ENCODE measurements at regions not wholly inside any gene's neighbourhood (a gene's known extent, or its start where the extent isn't known, plus 50 kb on each side); places are given as distances from the start of the nearest gene placed in this dataset.

DNA sequence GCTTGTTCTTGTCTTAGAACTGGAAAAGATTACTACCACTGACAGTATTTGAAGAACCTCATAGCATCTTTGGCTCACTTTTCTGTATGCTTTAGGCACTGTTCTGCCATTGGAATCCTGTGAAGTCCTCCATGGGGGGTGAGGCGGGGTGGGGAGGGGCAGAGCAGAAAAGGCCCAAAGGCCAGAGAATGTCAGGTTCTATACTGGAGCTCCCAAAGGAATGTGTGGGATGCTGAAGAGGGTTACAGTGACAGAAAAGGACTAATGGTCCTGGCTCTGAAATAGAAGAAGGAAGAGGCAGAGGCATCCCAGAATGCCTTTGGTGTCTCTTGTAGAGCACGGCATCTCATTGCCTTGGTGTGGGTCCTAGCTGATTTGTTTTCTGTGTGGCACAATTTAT lies 141.9 kb downstream of the HAUS1 start:
- TF ChIP-seq, protein P1, sequence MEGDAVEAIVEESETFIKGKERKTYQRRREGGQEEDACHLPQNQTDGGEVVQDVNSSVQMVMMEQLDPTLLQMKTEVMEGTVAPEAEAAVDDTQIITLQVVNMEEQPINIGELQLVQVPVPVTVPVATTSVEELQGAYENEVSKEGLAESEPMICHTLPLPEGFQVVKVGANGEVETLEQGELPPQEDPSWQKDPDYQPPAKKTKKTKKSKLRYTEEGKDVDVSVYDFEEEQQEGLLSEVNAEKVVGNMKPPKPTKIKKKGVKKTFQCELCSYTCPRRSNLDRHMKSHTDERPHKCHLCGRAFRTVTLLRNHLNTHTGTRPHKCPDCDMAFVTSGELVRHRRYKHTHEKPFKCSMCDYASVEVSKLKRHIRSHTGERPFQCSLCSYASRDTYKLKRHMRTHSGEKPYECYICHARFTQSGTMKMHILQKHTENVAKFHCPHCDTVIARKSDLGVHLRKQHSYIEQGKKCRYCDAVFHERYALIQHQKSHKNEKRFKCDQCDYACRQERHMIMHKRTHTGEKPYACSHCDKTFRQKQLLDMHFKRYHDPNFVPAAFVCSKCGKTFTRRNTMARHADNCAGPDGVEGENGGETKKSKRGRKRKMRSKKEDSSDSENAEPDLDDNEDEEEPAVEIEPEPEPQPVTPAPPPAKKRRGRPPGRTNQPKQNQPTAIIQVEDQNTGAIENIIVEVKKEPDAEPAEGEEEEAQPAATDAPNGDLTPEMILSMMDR (IDR thresholded peaks at IDR 0.05) = no peak
- no peak for TF ChIP-seq ZFX (IDR thresholded peaks at IDR 0.05; ENCODE audit: borderline replicate concordance)

DNA sequence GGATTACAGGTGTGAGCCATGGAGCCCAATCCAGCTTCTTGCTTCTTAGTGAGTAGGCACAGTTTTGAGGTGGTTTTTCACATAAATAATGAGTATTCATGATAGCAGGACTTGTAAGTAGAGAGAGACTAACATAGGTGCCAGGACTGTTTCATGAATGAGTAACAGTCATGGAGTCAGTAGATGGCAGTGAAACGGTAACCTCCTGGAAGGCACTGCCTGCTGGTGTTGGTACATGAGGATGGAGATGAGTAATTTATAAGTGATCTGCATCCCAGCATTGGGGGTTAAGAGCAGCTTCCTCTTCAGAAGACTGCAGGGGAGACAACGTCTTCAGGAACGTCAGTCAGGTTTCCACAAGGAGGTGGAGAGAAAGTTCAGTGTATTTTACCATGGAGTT lies 143.8 kb downstream of the HAUS1 start:
- H3K27ac ChIP-seq = no peak overlapping the region
- TF ChIP-seq, protein P1 (IDR thresholded peaks at IDR 0.05) = no peak
- no peak for TF ChIP-seq ZFX (IDR thresholded peaks at IDR 0.05; ENCODE audit: borderline replicate concordance)

More for the DNA sequence above, 141.9 kb downstream of the HAUS1 start:
- no peak overlapping the region for H3K27ac ChIP-seq

DNA sequence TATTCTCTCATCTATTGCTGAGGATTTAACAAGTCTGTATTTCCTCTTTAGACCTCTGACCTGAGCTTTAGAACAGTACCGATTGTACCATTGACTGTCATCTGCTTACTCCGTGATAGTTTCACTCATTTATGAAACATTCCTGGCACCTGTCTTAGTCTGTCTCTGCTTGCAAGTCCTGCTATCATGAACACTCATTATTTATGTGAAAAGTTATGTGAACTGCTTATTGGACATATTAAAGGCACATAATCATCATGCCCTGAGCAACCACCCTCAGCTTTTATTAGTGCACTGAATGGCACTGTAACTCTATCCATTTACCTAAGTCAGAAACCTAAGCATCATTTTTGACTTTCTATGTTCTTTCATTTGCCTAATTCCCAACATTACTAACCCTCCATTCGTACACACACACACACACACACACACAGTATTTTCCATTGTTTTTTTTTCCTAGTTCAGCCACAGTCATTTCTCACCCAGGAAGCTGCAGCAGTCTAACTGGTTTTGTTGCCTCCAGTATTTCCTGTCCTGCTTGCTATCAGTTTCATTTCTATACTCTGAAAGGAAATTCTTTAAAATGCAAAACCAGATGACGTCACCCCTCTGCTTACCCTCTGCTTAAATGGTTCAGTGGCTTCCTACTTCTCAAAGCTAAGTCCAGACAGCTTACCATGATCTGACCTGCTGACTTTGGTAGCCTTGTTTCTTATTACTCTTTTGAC lies 146.1 kb downstream of the HAUS1 start:
- TF ChIP-seq, protein P1 (IDR thresholded peaks at IDR 0.05) = no peak
- no peak for TF ChIP-seq ZFX (IDR thresholded peaks at IDR 0.05; ENCODE audit: borderline replicate concordance)
- H3K27ac ChIP-seq = peak overlapping the region; percentile 24; the same call in 1 of the 2 replicates

DNA sequence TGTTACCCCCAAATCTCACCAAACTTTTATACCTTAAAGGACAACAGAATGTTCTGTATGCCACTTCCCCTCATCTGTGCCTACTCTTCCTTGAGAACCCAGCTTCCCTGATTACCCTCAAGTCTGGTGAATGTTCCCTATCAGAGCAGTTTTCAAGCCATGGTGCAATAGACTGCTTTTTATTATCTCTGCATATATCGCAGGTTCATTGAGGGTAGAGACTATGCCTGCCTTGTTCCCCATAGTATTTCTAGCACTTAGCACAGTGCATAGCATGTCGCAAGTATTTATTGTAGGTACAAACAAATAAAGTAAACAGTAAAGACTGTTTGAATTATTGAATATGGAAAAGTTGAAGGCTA lies 146.6 kb downstream of the HAUS1 start:
- peak overlapping the region; percentile 24; the same call in 1 of the 2 replicates for H3K27ac ChIP-seq
- no peak for TF ChIP-seq ZFX (IDR thresholded peaks at IDR 0.05; ENCODE audit: borderline replicate concordance)
- TF ChIP-seq, protein P1 (IDR thresholded peaks at IDR 0.05) = no peak

DNA sequence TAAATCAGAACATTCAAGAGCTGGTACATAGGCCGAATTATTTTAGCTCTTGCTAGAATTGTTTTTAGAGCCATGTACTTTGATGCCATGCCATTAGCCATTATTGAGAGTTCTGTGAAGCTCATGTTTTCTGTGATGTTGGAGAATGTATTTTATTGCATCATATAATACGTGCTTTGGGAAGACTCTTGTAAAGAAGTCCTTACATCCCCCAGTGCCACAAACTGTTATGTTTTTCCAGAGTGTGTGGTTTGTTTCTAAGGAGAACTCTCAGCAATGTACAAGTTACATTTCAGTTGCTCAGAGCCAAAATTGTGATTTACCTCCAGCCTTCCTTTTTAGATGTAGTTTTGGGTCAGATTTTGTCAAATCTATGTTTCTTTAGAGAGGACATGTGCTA lies 148.6 kb downstream of the HAUS1 start:
- no peak overlapping the region for H3K27ac ChIP-seq
- TF ChIP-seq, protein P1 (IDR thresholded peaks at IDR 0.05) = no peak
- TF ChIP-seq ZFX (IDR thresholded peaks at IDR 0.05; ENCODE audit: borderline replicate concordance) = no peak

DNA sequence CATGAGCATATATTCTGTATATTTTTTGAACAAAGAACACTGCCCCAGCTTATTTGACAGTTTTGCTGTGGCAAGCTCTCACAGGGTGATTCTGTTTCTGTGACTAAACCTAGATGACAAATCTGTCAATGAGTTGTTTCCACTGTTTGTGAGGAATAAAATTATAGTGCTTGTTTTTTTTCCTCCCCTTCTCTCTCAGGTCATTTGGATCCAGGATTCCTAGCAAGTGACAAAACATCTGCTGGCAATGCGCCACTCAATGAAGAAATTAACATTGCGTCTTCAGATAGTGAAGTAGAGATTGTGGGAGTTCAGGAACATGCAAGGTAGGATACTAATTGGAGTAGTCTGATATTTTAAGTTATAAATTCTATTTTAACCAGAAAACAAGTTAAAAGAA lies 149.3 kb downstream of the HAUS1 start:
- no peak overlapping the region for H3K27ac ChIP-seq
- TF ChIP-seq, protein P1 (IDR thresholded peaks at IDR 0.05) = no peak
- no peak for TF ChIP-seq ZFX (IDR thresholded peaks at IDR 0.05; ENCODE audit: borderline replicate concordance)

DNA sequence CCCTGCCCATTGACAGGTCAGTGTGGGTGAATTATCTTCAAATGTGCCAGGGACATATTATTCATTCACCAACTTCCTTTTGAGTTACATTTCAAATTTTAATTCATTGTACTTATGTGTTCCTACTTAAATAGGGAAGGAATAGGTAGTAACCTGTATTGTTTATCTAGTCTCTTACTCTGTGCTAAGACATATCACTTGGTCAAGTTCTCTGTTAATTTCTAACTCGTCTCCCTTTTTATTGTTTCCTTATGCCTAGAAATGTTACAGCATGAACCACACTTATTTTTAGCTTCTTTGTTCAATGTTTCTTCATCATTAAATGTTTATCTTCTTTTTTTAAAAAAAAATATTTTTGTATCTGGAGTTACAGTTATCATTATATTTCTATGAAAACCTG lies 151.9 kb downstream of the HAUS1 start:
- TF ChIP-seq ZFX (IDR thresholded peaks at IDR 0.05; ENCODE audit: borderline replicate concordance) = no peak
- H3K27ac ChIP-seq = no peak overlapping the region

DNA sequence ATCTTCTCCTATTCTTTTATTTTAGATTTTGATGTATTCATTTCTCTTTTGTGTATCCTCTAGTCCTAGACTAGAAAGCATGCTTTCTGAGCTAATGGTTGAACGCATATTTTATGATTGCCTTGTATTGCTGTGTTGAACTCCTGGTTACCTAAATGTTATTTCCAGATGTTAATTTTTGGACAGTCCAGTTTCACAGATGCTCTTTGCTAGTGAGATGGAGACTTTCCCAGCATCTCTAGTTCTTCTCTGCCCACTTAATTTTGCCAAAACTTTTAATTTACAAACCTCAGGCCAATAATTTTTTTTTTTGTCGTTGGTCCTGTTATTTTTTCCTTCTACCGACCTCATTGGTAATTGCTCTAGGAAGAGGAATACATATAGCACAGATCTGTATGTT lies 153.2 kb downstream of the HAUS1 start:
- TF ChIP-seq, protein P1 (IDR thresholded peaks at IDR 0.05) = no peak
- TF ChIP-seq ZFX (IDR thresholded peaks at IDR 0.05; ENCODE audit: borderline replicate concordance) = no peak
- H3K27ac ChIP-seq = no peak overlapping the region

All from 22Rv1 (cell line).